HG02852 (cell line): ENCODE measurements at regions not wholly inside any gene's neighbourhood (a gene's known extent, or its start where the extent isn't known, plus 50 kb on each side); places are given as distances from the start of the nearest gene placed in this dataset.

Experiments
- ATAC-seq: cut with Tn5 transposase; IDR thresholded peaks from one replicate; pipeline ENCODE4 v1.9.1; 2021; ENCODE audit warnings: mild to moderate bottlenecking, moderate library complexity; ENCODE audit not compliant: unreplicated experiment

GRCh38 chr9:73643379-73644013 is 491.8 kb downstream of the ANXA1 start:
- no peak for ATAC-seq

GRCh38 chr9:73647560-73647959 is 495.9 kb downstream of the ANXA1 start:
- ATAC-seq: no peak

- ATAC-seq: no peak
Measured at GRCh38 chr9:73649552-73649951, 497.9 kb downstream of the ANXA1 start.

- no peak for ATAC-seq
Measured at GRCh38 chr9:73655363-73655762, 503.7 kb downstream of the ANXA1 start.

GRCh38 chr9:73655831-73656230 is 504.2 kb downstream of the ANXA1 start:
- no peak for ATAC-seq

GRCh38 chr9:73665253-73665652 is 513.6 kb downstream of the ANXA1 start:
- no peak for ATAC-seq

- ATAC-seq: no peak
Measured at GRCh38 chr9:73667749-73668148, 516.1 kb downstream of the ANXA1 start.

GRCh38 chr9:73680831-73681230 is 529.2 kb downstream of the ANXA1 start:
- ATAC-seq: no peak

GRCh38 chr9:73682789-73683188 is 531.1 kb downstream of the ANXA1 start:
- ATAC-seq: no peak

GRCh38 chr9:73683862-73684591 is 532.4 kb downstream of the ANXA1 start:
- no peak for ATAC-seq

GRCh38 chr9:73684601-73685000 is 532.9 kb downstream of the ANXA1 start:
- ATAC-seq: no peak

- ATAC-seq: no peak
Measured at GRCh38 chr9:73685786-73686185, 534.1 kb downstream of the ANXA1 start.

- no peak for ATAC-seq
Measured at GRCh38 chr9:73689051-73689870, 537.6 kb downstream of the ANXA1 start.

GRCh38 chr9:73701415-73702057 is 549.9 kb downstream of the ANXA1 start:
- no peak for ATAC-seq

- no peak for ATAC-seq
Measured at GRCh38 chr9:73714294-73714693, 562.6 kb downstream of the ANXA1 start.

GRCh38 chr9:73715591-73715990 is 563.9 kb downstream of the ANXA1 start:
- no peak for ATAC-seq

GRCh38 chr9:73719660-73720059 is 568.0 kb downstream of the ANXA1 start:
- no peak for ATAC-seq

- no peak for ATAC-seq
Measured at GRCh38 chr9:73720601-73721000, 568.9 kb downstream of the ANXA1 start.

- no peak for ATAC-seq
Measured at GRCh38 chr9:73736270-73736669, 584.6 kb downstream of the ANXA1 start.

GRCh38 chr9:73738741-73739530 is 587.3 kb downstream of the ANXA1 start:
- ATAC-seq: no peak

- ATAC-seq: no peak
Measured at GRCh38 chr9:73741316-73741715, 589.7 kb downstream of the ANXA1 start.
